ENCODE measurements at regions not wholly inside any gene's neighbourhood (a gene's known extent, or its start where the extent isn't known, plus 50 kb on each side); places are given as distances from the start of the nearest gene placed in this dataset.

DNA sequence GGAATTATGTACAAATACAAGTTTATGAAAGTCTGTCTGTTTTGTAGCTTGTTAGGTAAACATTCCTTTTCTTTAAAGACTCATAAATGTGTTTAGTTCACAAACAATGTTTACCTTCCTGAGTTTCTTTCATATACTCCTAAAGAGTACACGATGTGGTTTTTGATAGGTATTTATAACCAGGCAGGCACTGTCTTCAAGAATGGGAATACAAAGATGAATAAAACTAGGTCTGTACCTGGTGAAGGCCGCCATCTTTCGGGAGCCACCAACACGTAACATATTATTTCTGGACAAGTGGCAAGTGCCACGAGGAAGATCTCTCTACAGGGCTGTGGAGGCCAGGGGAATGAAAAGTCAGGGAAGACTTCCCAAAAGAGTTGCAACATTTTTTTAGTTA is 144.6 kb upstream of the RASSF8 start:
- H3K27ac ChIP-seq: no peak overlapping the region
- no peak for DNase-seq (ENCODE audit: low read depth, low spot score)

DNA sequence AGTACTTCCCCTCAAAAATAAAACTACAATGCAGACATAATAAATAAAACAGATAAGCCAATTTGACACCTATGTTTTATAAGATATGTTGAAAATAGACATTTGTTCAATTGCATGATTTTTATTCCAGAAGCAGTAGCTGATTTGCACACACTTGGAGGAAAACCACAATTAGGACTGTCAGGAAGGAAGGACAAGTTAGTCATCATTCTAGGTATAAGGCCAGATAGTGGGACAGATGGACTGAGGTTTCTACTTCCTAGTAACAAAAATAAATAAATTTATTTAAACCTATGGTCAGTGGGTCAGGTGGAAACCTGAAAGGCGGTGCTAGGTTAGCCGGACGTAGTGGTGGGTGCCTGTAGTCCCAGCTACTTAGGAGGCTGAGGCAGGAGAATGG is 141.8 kb upstream of the RASSF8 start:
- no peak overlapping the region for H3K27ac ChIP-seq
- DNase-seq (ENCODE audit: low read depth, low spot score): no peak

DNA sequence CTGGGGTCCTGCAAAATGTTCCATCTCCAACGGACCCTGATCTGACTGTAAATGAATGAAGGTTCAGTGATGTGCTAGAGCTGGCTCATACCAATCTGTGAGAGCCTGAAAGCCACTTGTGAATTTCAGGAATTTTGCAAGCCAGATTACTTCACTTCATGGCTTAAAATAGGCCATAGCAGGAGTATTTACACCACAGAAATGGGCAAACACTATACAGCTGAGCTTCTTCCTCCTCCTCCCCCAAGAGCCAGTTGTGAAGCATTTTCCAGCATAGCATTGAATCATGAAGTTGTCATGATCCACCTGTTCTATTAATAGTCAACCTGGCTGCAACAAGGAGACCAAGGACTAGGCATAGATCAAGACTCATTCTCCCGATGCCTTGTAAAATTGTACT is 141.3 kb upstream of the RASSF8 start:
- no peak overlapping the region for H3K27ac ChIP-seq
- DNase-seq (ENCODE audit: low read depth, low spot score): no peak

DNA sequence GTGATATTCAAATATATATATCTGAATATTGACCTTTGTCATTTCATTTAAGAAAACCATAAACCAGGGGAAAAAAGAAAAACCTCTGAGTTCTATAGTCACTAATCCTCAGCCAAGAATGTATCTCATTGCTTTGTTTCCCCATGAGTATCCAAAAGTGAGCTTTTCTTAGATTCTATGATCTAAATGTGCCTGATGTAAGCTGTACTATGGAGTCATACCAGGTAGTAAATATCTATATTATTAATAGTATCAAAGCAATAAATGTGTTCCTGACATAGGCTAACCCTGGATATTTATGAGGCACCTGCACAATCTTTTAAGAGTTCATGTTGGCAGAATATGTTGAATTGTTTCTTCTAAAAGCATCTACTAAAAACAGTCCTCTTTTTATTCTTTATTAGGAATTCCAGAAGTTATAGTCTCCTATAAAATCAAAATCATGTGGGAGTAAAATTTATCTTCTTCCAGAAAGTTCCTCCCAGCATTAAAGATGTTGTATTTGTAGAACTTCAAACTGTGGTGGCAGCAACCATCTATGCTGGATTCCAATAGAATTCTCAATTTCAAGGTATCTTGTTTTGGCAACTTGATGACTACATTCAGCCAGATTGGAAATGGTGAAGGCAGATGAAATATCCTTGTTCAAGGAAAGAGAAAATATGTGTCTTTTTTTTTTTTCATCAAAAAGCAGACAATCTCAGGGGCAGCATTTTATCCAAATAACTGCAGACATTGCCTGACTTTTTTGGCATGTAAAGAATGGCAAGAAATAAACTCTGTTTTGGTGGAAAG is 139.7 kb upstream of the RASSF8 start:
- DNase-seq (ENCODE audit: low read depth, low spot score): no peak
- H3K27ac ChIP-seq: no peak overlapping the region

DNA sequence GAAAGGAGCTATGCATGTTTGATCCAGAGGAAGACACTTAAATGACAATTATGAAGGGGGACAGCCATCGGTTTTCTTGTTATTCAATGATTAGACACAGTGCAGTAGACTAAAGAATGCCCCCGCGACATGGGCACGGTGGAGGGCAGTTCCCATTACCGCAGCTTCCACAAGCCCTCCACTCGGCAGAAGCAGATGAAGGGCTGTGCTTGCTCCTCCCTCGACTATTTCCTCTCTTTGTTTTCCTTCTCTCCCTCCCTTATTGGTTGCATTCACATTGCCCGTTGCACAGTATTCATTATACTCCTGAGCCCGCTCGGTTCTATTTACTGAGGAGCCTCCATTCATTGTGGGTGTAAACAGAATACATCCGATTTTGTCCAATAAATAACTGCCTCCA is 138.8 kb upstream of the RASSF8 start:
- no peak for DNase-seq (ENCODE audit: low read depth, low spot score)
- H3K27ac ChIP-seq: no peak overlapping the region

DNA sequence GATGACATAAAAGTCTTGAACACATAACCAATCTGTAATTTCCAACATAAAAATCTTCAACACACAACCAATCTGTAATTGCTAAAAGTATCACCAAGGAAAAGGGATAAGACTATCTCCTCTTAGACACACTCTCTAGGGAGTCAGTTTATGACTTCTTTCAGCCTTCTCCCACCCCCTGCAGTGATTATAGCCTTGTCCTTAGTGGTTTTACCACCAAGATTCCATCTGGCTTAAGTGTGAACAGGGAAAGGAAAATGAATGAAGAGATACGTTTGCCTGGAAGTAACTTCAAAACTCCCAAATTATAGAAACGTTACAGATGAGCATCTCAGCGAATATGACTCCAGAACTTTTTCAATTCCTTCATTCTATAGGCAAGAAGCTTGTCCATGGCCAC is 136.2 kb upstream of the RASSF8 start:
- H3K27ac ChIP-seq: no peak overlapping the region

DNA sequence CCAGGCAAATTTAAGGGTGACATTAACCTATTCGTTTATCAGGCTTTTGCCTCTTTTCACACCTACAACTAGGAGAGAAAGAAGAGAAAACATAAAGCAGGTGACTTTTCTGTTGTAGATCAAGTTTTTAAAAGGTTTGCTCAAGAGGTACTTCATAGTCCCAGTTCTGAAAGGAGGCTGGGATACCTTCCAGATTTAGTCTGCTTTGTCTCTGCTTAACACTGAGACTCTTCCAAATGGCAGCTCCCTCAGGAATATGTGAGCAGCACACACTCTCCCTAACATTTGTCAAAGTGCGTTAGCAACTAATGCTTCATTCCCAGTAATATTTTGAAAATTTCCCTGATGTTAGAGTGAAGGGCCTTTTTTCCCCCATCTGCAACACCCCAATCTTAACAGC is 133.7 kb upstream of the RASSF8 start:
- no peak for DNase-seq (ENCODE audit: low read depth, low spot score)
- no peak overlapping the region for H3K27ac ChIP-seq

More for the DNA sequence above, 136.2 kb upstream of the RASSF8 start:
- DNase-seq (ENCODE audit: low read depth, low spot score): no peak

DNA sequence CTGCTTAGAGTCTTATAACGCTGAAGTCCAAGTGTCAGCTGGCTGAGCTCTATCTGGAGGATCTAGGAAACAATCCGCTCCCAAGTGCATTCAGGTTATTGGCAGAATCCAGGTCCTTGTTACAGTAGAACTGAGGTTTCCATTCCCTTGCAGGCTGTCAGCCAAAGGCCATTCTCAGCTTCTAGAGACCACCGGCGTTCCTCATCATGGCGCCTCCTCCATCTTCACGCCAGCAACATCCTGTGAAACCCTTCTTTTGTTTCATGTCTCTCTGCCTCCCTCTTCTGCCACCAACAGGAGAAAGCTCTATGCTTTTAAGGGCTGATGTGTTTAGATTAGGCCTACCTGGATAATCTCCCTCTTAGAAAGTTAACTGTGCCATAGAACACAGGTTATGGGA is 133.0 kb upstream of the RASSF8 start:
- DNase-seq (ENCODE audit: low read depth, low spot score): no peak
- H3K27ac ChIP-seq: no peak overlapping the region

DNA sequence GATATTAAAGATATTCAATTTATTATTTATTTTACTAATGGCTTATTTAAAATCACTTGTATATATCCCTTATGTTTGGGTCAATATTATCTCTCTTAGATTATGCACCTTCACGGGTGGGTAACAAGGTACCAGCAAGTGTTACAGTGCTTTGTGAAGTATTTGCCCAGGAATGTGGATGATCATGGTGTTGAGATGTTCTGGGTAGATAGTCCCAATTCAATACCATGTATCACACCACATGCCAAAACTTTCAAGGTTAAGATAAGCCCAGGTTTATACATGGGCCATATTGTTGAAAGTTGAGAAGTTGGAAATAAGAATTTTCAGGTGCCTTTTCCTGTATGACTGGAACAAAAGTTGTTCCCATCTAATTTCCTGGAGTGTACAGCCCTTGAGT is 131.3 kb upstream of the RASSF8 start:
- no peak overlapping the region for H3K27ac ChIP-seq
- no peak for DNase-seq (ENCODE audit: low read depth, low spot score)

DNA sequence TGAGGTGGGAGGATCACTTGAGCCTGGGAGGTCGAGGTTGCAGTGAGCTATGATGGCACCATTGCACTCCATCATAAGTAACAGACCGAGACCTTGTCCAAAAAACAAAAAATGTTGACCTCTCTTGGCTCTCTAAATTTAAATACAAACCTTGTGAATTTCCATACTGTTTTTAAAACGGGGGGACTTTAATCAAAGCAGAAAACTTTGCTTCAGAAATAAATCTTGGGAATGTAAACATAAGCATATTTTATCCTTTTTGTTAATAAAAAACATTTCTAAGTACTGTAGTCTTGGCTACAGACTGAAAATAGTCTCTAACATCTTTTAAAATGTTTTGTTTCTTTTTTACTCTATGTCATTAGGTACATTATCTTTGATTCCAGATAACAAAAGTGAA is 130.7 kb upstream of the RASSF8 start:
- no peak for DNase-seq (ENCODE audit: low read depth, low spot score)

DNA sequence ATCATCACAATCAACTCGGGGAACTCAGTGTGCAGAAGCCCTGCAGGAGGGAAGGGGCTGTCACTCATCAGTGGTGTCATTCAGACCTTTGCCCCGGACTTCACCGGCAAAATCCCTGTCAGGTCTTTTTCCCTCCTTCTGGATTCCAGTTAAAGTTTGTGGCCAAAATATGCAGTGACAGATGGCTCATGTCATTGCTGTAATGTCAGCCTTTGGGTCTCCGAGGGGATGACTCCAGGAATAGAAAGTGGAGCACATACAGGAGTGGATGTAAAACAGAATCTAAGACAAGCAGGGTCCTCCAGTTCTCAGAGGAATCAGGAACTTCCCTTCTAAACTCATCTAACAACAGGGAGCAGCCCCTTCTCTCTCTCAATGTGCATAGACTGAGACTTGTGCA is 130.3 kb upstream of the RASSF8 start:
- no peak overlapping the region for H3K27ac ChIP-seq
- no peak for DNase-seq (ENCODE audit: low read depth, low spot score)

More for the DNA sequence above, 130.7 kb upstream of the RASSF8 start:
- H3K27ac ChIP-seq: no peak overlapping the region

DNA sequence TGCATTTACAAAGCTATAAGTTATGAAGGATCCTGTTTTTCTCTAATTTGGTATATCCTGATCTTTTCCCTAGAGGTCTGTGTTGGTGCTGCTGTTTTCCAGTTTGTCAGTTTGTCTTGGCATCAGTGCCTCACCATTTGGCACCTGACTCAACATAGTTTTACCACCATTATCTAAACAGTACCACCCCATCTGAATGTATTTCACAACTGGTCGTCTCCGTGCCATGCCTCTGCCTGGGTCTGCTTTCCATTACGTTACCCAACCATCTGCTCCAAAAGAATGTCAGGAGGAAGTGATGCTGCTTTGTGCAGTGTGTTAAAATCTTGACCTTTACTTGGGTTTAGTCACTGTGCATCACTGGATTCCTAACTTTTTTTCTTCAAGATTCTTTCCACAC is 129.3 kb upstream of the RASSF8 start:
- peak; percentile 69 for DNase-seq (ENCODE audit: low read depth, low spot score)
- H3K27ac ChIP-seq: no peak overlapping the region

DNA sequence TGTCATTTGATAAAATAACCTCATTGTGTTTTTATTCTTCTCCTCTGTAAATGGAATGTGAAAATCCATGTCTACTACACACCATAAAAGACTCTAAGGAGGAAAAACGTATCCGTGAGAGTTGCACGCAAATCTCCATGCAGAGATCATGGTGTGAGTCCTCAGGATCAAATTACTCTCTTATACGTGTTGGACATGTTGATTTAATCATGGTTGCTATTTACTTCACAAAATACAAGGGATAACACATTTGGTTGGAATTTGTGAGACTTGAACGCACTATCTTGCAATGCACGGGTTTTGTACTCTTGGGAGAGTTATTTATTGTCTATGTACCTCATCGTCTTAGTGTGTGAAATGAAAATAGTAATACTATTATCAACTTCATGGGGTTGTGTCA is 128.0 kb upstream of the RASSF8 start:
- H3K27ac ChIP-seq: no peak overlapping the region
- DNase-seq (ENCODE audit: low read depth, low spot score): no peak

DNA sequence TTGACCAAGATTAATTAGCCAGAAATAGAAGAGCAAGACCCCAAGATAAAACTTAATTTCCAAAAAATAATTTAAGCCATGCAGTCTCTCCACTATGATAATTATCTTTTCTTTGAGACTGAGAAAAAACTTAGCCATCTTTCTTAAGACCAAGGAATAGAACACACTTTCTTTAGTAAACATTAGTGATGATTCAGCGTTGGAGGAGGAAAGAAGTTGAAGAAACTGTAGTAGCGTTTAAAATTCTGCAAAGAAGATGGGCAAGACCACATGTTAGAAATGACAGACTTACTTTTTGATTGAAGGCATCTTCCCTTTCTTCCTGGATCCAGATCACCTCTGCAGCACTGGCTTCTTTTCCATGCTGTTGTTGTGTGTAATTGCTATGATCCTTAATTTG is 124.8 kb upstream of the RASSF8 start:
- DNase-seq (ENCODE audit: low read depth, low spot score): no peak

DNA sequence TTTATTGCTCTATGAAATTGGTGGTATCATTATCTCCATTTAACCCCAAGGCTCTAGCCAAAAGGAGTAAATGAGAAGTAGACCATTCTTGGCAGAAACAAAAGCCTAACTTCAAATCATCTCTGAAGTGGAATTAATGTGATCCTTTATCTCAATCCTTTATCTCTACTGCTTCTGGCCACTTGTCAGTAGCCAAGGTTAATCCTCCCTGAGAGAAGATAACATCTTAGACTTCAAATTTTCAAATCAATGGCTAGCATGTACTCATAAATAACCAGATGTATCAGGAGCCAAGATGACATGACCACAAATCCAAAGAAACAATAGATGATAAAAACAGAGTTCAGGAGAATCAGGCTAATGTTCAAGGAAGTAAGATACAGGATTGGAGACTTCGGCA is 123.1 kb upstream of the RASSF8 start:
- DNase-seq (ENCODE audit: low read depth, low spot score): no peak

More for the DNA sequence above, 124.8 kb upstream of the RASSF8 start:
- no peak overlapping the region for H3K27ac ChIP-seq

DNA sequence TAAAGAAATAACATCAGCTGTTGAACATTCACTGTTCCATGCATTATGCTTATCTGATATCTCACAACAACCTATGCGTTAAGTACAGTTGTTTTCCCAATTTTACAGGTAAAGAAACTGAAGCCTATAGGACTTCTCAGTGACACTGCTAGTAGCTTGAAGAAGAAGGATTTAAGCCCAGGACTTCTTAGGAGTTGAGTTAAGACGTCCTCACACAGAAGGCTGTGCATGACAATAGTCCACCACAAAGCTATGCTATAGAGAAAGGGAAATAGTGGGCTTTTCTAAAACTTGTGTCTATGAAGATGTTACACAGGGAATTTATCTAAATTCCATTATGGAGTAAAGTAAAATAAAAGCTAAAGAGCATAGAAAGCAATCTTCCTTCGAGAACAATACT is 120.5 kb upstream of the RASSF8 start:
- H3K27ac ChIP-seq: no peak overlapping the region
- no peak for DNase-seq (ENCODE audit: low read depth, low spot score)

More for the DNA sequence above, 123.1 kb upstream of the RASSF8 start:
- no peak overlapping the region for H3K27ac ChIP-seq

DNA sequence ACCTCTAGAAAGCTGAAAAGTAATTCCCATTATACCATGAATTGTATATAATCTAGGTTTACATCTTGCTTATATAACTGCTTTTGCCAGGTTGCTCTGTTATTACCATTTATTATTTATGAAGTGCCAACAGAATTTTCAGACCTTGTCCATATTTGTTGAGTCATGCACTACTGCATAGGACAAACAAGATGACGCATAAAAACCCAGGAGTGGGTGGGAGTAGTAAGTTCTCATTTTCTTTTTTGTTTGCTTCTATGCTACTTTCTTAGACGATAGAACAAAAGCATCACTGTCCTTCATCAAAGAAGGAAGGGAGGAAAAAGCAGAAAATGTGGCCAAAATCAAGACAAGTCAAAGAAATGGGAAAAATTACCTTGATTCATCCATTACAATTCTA is 119.0 kb upstream of the RASSF8 start:
- H3K27ac ChIP-seq: no peak overlapping the region

DNA sequence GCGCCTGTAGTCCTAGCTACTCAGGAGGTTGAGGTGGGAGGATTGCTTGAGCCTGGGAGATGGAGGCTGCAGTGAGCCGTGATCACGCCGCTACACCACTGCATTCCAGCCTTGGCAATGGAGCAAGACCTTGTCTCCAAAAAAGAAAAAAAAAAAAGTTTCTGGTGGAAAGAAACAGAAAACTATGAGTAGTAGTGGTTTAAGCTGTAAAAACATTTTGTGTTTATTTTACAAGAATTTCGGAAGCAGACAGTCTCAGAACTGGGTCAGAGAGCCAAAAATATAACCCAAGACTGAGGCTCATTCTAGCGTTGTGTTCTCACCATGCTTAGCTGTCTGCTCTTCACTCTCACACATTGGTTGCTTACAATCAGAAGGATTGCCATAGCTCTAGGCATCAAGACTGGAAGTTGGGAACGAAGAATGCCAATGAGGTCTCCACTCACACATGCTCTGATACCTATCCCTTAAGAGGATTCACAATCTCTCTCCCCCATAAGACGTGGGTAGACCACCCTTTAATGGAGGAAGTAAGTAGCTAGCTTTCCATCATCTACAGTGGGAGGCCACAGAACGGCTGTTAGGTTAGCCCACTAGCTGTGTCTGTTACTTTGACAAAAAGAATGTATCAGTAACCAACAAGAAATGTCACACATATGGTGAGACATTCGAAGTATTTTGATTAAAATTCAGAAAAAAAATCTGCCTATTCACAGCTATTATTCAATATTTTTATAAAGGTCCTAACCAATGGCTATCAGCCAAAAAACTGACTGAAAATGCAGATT is 117.6 kb upstream of the RASSF8 start:
- DNase-seq (ENCODE audit: low read depth, low spot score): no peak

More for the DNA sequence above, 119.0 kb upstream of the RASSF8 start:
- DNase-seq (ENCODE audit: low read depth, low spot score): peak; percentile 31

DNA sequence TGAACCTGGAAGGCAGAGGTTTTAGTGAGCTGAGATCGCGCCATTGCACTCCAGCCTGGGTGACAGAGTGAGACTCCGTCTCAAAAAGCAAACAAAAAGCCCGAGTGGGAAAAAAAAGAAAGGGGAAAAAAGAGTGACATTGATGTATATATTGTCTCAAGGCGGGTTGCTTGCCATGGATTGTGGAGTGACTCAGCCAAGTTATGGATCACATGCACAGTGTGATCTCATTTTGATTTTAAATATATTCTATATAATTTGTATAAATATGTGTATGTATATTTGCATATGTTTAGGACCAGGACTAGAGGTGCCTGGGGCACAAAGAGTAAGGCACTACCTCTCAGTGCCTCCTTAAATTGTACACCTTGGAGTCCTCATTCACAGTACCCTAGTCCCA is 116.2 kb upstream of the RASSF8 start:
- DNase-seq (ENCODE audit: low read depth, low spot score): no peak
- no peak overlapping the region for H3K27ac ChIP-seq

More for the DNA sequence above, 117.6 kb upstream of the RASSF8 start:
- H3K27ac ChIP-seq: no peak overlapping the region

DNA sequence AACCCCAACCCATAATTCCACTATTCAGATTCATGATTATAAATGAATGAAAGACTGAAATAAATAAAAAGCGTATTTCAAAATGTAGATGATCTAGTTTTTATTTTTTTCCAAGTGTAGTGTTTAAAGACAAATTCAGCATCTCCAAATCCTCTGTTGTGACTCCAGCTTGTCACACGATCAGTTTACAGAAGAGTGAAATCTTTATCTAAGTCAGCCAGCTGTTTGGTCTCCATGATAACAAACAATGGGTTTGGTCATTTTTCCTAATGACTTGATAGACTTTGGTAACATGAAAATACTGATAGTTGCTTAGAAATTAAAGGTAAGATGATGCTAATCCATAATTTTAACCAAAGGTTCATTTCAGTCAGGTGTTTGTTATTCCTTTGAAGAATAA is 114.5 kb upstream of the RASSF8 start:
- no peak for DNase-seq (ENCODE audit: low read depth, low spot score)
- H3K27ac ChIP-seq: no peak overlapping the region

DNA sequence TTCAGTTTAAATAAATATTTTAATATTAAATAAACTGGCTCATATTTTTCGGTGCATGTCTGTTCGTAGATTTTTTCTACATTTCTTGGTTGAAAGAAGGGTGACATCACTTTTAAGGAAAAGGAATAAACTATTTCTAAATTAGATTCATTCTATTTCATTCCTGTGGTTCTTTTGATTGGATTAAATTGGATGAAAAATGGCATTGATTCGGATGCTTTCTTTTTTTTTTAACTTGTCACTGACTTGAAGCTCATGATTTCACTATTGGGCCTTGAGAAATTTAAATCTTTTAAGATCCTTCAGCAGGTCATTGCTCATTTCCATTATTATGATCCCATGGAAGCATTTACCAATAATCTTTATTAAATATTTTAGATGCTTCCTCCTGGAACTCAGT is 113.1 kb upstream of the RASSF8 start:
- H3K27ac ChIP-seq: no peak overlapping the region
- DNase-seq (ENCODE audit: low read depth, low spot score): no peak

DNA sequence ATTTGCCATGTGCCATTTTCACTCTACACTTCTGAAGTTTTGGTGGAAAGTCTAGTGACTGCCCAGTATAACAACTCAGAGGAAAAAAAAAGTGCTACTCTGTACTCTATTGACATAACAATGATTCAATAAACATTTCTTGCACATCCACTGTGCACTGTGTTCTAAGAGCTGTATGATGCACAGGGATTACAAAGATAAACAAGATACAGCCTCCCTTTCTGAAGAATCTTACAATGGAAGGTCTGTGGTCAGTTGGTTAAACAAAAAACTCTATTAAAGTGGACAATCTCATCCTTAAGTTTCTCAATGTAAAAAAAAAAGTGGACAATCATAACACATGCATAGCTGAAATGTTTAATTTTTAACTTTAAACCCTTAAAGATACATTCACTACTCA is 105.7 kb upstream of the RASSF8 start:
- H3K27ac ChIP-seq: no peak overlapping the region
- DNase-seq (ENCODE audit: low read depth, low spot score): peak; percentile 44
